Breast epithelium (tissue), 4 donors: ENCODE measurements at regions not wholly inside any gene's neighbourhood (a gene's known extent, or its start where the extent isn't known, plus 50 kb on each side); places are given as distances from the start of the nearest gene placed in this dataset.

Source experiments
- DNase-seq, 2 donors: peaks; one replicate each; pipeline ENCODE4 v3.0.0-alpha.2; 2019; ENCODE audit warnings: low spot score in 2 of 2
- H3K27ac ChIP-seq, 2 donors: fragments of 200-600 bp; sonication (generic) in 1 of 2; one replicate each; pipeline ENCODE4 v1.5.1; 2016 to 2019; ENCODE audit warnings: mild to moderate bottlenecking in 1 of 2
- H3K27me3 ChIP-seq, 2 donors: fragments of 200-600 bp; sonication (generic) in 1 of 2; one replicate each; pipeline versions ENCODE4 v1.5.1 to v1.6.0; 2017 to 2019; ENCODE audit warnings: control low read depth in 1 of 2, mild to moderate bottlenecking in 1 of 2
- H3K36me3 ChIP-seq: fragments of 200-600 bp; one replicate; pipeline ENCODE4 v1.5.1; 2019
- H3K4me1 ChIP-seq, 2 donors: fragments of 200-600 bp; sonication (generic); one replicate each; pipeline ENCODE4 v1.5.1; 2016 to 2019; ENCODE audit warnings: control low read depth in 1 of 2
- H3K4me3 ChIP-seq, 3 donors: fragments of 200-600 bp; sonication (generic); 1 replicate in 2 of 3; 2 replicates in 1 of 3; pipeline ENCODE4 v1.5.1; 2016 to 2019; ENCODE audit warnings: mild to moderate bottlenecking in 3 of 3, moderate library complexity in 2 of 3
- H3K9me3 ChIP-seq, 2 donors: fragments of 200-600 bp; sonication (generic) in 1 of 2; one replicate each; pipeline ENCODE4 v1.5.1; 2016 to 2019; ENCODE audit warnings: control low read depth in 1 of 2
- POLR2A ChIP-seq: fragments of 450-650 bp; IDR thresholded peaks from one replicate; pipeline ENCODE4 v1.6.1; 2016; ENCODE audit warnings: antibody characterized with exemption, mild to moderate bottlenecking, moderate library complexity
- POLR2AphosphoS5 ChIP-seq, 3 donors: sonication (generic); formaldehyde crosslinking; IDR thresholded peaks; one replicate each; pipeline ENCODE4 v1.6.1; 2017; ENCODE audit warnings: antibody characterized with exemption in 3 of 3
- intact Hi-C: fragments of 100-400 bp; cut with DNase I; formaldehyde crosslinking; loops from one replicate; pipeline ENCODE4 v1.15.1; 2023; ENCODE audit warnings: low total_unique reads
- TF ChIP-seq, protein P1 (sequence below), 3 donors: fragments of 450-650 bp; IDR thresholded peaks; one replicate each; pipeline ENCODE4 v1.5.1; 2016 to 2017; ENCODE audit warnings: antibody characterized with exemption in 3 of 3, mild to moderate bottlenecking in 3 of 3, moderate library complexity in 3 of 3

DNA sequence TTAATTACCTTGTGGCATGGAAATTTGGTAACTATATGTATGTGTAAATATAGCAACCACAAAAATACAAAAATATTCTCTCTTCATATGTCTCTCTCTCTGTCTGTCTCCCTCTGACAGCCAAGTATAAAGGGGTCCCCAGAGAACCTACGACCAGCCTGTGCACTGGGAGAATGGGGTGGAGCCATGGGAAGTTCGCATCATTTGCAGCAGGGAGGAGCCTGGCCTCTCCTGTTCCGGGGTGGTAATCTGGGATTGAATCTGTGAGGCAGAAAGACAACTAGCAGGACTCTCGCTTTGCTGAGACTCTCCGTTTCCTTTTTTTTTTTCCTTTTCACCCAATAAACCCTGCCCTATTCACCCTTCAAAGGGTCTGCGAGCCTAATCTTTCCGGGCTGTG, 1109.1 kb downstream of the HACE1 start:
- Histone ChIP-seq H3K4me1 (no peaks in the 10 kb centered on the region), H3K4me3 (no peak overlapping the region), H3K9me3 (no peaks in the 10 kb centered on the region), H3K36me3 (peaks cover 5% of the 10 kb centered on the region), H3K27me3 (no peaks in the 10 kb centered on the region), H3K27ac (no peak overlapping the region)
- intact Hi-C loops = no loop called here
- DNase-seq = no peak
- TF ChIP-seq, protein P1, sequence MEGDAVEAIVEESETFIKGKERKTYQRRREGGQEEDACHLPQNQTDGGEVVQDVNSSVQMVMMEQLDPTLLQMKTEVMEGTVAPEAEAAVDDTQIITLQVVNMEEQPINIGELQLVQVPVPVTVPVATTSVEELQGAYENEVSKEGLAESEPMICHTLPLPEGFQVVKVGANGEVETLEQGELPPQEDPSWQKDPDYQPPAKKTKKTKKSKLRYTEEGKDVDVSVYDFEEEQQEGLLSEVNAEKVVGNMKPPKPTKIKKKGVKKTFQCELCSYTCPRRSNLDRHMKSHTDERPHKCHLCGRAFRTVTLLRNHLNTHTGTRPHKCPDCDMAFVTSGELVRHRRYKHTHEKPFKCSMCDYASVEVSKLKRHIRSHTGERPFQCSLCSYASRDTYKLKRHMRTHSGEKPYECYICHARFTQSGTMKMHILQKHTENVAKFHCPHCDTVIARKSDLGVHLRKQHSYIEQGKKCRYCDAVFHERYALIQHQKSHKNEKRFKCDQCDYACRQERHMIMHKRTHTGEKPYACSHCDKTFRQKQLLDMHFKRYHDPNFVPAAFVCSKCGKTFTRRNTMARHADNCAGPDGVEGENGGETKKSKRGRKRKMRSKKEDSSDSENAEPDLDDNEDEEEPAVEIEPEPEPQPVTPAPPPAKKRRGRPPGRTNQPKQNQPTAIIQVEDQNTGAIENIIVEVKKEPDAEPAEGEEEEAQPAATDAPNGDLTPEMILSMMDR (IDR thresholded peaks at IDR 0.05) = no peak
- TF ChIP-seq POLR2AphosphoS5 (IDR thresholded peaks at IDR 0.05) = no peak
- TF ChIP-seq POLR2A = no peak

DNA sequence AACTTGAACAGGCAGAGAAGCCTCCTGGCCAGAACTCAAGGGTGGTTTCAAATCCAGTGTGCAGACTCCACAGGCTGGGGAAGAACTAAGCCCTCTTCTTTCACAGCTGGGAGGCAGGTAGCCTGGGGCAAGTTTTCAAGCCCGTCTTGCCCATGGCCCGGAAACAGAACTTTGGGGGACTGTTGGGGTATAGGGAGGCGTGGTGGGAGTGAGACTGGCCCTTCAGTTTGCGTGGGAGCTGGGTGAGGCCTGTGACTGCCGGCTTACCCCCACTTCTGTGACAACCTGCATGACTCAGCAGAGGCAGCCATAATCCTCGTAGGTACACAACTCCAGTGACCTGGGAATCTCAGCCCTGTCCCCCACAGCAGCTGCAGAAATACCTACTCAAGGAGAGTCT, 1125.7 kb downstream of the HACE1 start:
- H3K4me1 ChIP-seq = no peaks in the 10 kb centered on the region
- no peak overlapping the region for H3K27ac ChIP-seq
- H3K9me3 ChIP-seq = no peaks in the 10 kb centered on the region
- no peaks in the 10 kb centered on the region for H3K27me3 ChIP-seq
- no peak overlapping the region for H3K4me3 ChIP-seq
- H3K36me3 ChIP-seq = no peaks in the 10 kb centered on the region
- TF ChIP-seq, protein P1 (IDR thresholded peaks at IDR 0.05) = no peak
- TF ChIP-seq POLR2A (no peak), POLR2AphosphoS5 (IDR thresholded peaks at IDR 0.05) (no peak)
- DNase-seq = no peak
- intact Hi-C loops = no loop called here

DNA sequence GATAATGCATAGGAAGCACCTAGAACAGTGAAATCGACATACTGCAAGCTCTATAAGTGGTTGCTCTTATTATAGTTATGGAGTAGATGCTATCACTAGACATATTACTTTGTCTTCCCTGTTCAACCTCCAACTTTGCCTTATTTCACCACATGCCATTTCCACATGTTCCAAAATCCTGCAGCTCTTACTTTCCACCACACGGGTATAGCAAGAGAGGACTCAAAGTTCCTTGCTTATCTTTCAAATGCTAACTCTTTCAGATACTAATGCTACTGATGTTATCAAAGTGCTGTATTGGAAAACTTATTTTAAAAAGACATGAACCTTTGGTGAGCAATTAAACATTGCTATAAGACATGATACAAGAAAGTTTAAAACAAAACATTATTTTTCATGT, 1130.1 kb downstream of the HACE1 start:
- Histone ChIP-seq H3K27ac (no peak overlapping the region), H3K9me3 (no peaks in the 10 kb centered on the region), H3K4me3 (no peak overlapping the region), H3K27me3 (no peaks in the 10 kb centered on the region), H3K4me1 (no peaks in the 10 kb centered on the region), H3K36me3 (no peaks in the 10 kb centered on the region)
- TF ChIP-seq, protein P1 (IDR thresholded peaks at IDR 0.05) = no peak
- no peak for TF ChIP-seq POLR2AphosphoS5 (IDR thresholded peaks at IDR 0.05)
- no peak for TF ChIP-seq POLR2A
- intact Hi-C loops = no loop called here
- no peak for DNase-seq

DNA sequence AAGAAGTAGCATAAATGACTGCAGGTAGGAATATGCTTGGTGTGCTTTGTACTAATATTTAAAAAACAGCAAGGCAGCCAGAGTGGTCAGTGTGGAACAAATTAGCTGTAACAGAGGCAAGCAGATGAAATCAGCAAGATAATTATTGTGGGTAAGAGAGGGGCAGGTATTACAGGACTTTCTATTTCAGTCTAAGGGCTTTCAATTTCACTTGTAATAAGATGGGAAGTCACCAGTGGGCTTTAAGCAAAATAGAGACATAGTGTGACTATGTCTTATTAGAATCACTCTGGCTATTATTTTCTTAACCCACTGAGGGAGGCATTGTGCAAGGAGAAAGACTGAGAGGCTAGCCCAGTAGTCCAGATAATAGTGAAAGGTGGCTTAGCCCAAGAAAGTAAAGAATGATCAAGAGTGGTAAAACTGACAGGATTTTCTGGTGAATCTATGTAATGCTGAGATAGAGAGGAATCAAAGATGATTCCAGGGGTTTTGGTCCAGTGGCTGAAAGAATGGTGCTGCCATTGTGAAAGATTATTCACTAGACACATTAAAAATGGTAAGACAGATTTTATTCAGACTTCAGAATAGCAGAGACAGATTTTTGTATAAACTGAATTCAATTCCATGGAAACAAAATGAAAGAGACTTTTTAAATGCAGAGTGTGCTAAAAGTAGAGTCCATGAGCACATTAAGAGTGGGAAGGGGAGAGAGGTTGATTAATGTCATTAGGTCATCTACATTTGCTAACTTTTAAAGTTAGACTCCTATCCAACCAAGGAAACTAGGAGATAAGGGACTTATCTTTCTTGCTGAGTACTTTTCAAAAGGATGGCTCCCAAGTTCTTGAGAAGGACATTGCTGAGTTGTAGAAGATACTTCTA, 1136.0 kb downstream of the HACE1 start:
- TF ChIP-seq, protein P1 (IDR thresholded peaks at IDR 0.05) = no peak
- no peak for TF ChIP-seq POLR2AphosphoS5 (IDR thresholded peaks at IDR 0.05)
- TF ChIP-seq POLR2A = no peak
- no peak overlapping the region for H3K4me3 ChIP-seq
- no peaks in the 10 kb centered on the region for H3K9me3 ChIP-seq
- H3K4me1 ChIP-seq = no peaks in the 10 kb centered on the region
- DNase-seq = no peak
- H3K27me3 ChIP-seq = no peaks in the 10 kb centered on the region
- intact Hi-C loops = no loop called here
- no peak overlapping the region for H3K27ac ChIP-seq
- H3K36me3 ChIP-seq = no peaks in the 10 kb centered on the region

DNA sequence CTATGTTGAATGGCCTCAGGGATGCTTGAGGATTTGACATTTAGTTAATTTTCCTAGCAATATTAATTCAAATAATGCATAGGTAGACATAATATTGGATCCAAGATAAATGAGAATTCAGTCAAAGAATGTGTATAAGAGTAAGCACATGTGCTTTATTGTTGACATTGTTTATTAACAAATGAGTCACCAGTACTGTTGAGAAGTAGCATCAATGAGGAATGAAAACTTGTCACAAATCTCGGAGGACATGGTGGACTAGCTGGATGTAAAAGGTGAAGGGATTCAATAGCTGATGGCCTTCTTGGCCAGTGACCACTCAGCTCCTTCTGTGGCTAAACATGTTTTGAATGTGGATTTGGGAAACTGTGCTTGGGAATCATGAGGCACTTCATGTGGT, 1137.0 kb downstream of the HACE1 start:
- Histone ChIP-seq H3K27ac (no peak overlapping the region), H3K4me1 (no peaks in the 10 kb centered on the region), H3K27me3 (no peaks in the 10 kb centered on the region), H3K36me3 (no peaks in the 10 kb centered on the region), H3K9me3 (no peaks in the 10 kb centered on the region), H3K4me3 (no peak overlapping the region)
- DNase-seq = no peak
- TF ChIP-seq POLR2A (no peak), POLR2AphosphoS5 (IDR thresholded peaks at IDR 0.05) (no peak)
- TF ChIP-seq, protein P1 (IDR thresholded peaks at IDR 0.05) = no peak
- intact Hi-C loops = no loop called here
